Posterior cingulate gyrus (tissue), 11 donors: ENCODE measurements at regions not wholly inside any gene's neighbourhood (a gene's known extent, or its start where the extent isn't known, plus 50 kb on each side); places are given as distances from the start of the nearest gene placed in this dataset.
"Not testable (repeated sequence)": the region's sequence is repeated elsewhere in the genome, so short reads cannot be mapped to it uniquely, and the experiment has no call there.

Source experiments
- DNase-seq, 10 donors: peaks; one replicate each; pipeline versions ENCODE4 v3.0.0 to v3.0.0-alpha.2; 2020 to 2021; ENCODE audit warnings: mixed read lengths in 3 of 10
- intact Hi-C: fragments of 100-400 bp; cut with DNase I; formaldehyde crosslinking; loops from one replicate; pipeline ENCODE4 v1.15.1; 2023

DNA sequence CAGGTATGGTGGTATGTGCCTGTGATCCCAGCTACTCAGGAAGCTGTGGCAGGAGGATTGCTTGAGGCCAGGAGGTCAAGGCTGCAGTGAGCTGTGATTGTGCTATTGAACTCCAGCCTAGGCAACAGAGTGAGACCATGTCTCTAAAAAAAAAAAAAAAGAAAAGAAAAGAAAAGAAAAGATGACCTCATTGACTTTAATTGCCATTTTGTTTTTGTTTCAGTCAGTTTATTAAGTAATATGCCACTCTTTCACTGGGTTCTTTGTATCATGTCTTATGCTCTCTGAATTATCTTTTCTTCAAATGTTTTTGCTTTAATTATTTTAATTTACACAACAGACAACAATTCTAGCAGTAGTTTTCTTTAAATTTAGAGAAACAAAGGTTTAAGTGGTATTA, 293.8 kb downstream of the TSHZ3 start:
- intact Hi-C loops, result no loop called here
- no peak for DNase-seq

DNA sequence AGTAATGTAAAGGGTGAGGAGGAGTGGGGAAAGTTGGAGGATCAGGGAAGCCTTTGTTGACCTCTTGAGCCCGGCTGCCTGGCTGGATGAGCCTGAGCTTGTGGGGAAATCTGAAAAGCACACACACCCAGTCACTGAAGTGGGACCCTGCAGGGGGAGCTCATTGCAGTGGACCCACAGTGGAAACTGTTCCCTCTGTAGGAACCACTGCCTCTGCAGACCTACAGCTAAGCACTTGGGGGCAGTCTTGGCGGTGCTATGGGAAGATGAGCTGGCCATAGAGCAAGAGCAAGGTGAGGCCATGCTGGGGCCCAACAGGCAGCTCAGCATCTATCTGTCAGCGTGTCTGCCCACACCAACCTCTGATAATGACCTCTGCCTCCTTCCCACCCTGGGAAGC, 294.8 kb downstream of the TSHZ3 start:
- intact Hi-C loops, result no loop called here
- no peak for DNase-seq

DNA sequence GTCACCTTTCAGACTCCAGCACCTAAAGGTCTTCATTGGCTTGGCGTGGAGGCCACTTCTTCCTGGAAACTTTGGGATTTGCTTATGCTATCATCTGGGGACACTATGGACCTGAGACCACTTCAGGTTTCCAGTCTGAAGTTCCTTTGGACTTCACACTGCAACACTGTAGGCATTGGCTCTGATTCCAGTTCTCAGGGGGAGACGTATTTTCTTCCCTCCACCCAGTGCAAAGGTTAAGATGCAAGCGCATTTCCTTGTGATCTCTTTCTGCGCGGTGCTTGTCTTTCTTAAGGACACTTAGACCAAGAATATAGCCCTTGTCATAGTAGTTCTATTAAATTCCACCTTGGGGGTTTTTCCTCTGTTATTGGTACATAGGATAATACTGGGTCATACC, 299.8 kb downstream of the TSHZ3 start:
- DNase-seq, result no peak
- intact Hi-C loops, result no loop called here

DNA sequence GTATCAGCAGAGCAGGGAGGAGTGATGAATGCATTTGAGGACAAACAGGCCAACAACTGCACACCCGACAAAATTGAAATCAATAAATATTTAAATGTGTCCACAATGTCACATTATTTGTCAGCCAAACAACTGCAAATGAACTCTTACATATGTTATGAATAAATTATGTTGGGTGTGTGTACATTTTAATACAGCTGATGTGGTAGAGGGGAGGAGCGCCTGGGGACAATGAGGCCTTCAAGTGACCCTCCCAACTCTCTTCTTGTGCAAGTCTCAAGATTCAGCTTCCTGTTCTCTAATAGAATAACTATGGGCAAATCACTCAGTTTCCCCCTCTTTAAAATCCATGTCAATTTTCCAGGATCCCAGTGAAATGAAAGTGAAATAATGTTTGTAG, 303.2 kb downstream of the TSHZ3 start:
- no peak for DNase-seq
- intact Hi-C loops, result no loop called here

DNA sequence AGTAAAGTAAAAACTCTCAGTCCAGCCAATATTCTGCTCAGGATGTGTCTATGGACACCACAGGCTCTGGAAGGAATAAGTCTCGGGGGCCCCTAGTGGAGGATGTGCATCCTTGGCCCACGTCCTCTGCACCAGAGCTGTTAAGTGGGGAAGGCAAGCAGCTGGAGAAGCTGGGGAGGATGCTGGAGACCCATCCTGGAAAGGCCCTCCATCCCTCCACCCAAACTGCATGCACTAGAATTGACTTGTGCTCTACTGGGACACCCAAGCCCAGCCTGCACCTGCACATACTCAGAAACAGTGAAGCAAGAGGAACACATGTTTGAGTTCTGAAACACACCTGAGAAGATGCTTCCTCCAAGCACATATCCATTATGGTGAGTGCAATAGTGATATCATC, 307.8 kb downstream of the TSHZ3 start:
- intact Hi-C loops, result no loop called here
- no peak for DNase-seq

DNA sequence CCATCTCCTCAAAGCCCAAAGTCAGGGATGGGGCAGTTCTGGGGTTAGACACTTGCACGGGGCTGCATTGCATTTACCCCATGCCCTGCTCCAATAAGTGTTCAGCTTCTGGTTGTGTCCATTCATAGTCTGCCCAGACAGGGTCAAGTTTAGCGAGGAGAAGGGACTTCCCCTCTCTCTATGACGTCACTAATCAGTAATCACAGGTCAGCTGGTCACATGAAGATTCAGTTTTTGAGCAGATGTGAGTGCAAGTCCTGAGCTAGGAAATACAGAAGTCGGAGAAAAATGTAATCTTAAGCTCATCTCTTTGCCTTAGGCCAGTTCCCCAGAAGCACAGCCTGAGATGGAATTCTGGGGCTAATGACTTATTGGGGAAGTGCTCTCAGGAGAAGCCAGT, 310.1 kb downstream of the TSHZ3 start:
- DNase-seq, result no peak
- intact Hi-C loops, result no loop called here

DNA sequence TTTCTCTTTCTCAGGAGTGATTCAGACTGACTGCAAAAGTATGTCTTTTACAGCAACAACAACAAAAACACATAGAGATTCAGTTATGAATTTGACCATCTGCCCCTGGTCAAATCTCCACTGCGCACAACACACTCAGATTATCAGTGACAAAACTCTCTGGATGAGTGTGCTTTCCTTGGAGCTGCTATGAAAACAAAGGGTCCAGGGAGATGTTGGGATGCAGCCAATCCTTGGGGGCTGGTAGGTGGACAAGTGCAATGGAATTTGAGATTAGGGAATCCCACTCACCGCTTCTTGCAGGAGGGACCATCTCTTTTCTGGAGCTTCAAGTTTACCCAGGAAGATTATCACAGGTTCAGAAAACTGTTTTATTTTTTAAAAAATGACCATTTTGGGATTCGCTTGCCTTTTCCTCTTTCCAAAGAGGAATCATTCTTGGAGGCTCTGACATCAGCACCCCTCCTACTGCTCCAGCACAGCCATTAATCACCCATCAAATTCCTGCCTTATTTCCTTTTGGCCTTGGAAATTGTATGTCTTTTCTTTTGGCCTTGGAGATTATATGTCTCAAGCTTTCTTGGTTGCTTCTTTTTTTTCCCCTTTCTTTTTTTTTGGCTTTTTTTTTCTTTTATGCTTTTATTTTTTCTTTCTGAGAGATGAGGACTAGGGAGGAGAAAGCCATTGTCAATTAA, 311.8 kb downstream of the TSHZ3 start:
- intact Hi-C loops, result no loop called here

DNA sequence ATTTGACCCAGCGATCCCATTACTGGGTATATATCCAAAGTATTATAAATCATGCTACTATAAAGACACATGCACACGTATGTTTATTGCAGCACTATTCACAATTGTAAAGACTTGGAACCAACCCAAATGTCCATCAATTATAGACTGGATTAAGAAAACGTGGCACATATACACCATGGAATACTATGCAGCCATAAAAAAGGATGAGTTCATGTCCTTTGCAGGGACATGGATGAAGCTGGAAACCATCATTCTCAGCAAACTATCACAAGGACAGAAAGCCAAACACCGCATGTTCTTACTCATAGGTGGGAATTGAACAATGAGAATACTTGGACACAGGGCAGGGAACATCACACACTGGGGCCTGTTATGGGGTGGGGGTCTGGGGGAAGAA, 317.8 kb downstream of the TSHZ3 start:
- DNase-seq, intact Hi-C loops: not testable (repeated sequence)

More for the DNA sequence above, 311.8 kb downstream of the TSHZ3 start:
- DNase-seq, result no peak

DNA sequence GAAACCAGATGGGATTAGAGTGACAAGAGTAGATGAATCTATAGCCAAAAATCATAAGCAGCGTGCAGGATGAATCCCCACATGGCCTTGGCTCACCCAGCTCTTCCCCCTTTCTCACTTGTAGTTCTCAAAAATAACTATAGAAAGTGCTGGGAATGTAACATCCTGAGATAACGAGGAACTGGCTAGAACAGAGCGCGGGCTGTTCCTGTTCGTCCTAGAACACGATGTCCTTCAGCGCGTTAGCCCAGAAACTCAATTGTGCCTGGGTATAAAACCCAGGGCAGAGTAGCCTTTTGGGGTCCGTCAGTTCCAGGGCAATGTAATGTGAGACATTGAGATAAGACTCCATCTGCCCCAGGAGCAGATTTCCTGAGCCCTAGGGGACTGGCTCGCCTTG, 326.2 kb downstream of the TSHZ3 start:
- DNase-seq, result no peak

DNA sequence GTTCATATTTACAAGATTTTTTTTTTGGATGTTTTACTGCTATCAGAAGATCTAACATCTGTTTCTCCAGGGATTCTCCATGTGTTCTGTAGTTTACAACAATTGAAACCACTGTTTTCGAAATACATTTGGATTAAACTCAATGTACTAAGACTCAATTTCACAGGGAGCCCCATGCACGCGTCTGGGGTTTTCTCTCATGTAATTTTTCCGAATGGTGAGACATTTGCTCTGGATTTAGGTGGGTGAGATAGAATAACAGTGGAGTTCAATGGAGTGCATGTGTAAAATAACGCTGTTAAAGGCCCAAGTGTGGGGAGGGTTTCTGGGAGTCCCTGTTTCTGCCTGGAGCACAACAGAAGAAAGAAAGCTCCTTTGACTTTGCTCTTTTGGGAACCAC, 330.3 kb downstream of the TSHZ3 start:
- intact Hi-C loops, result no loop called here
- DNase-seq, result no peak

More for the DNA sequence above, 326.2 kb downstream of the TSHZ3 start:
- intact Hi-C loops, result no loop called here

DNA sequence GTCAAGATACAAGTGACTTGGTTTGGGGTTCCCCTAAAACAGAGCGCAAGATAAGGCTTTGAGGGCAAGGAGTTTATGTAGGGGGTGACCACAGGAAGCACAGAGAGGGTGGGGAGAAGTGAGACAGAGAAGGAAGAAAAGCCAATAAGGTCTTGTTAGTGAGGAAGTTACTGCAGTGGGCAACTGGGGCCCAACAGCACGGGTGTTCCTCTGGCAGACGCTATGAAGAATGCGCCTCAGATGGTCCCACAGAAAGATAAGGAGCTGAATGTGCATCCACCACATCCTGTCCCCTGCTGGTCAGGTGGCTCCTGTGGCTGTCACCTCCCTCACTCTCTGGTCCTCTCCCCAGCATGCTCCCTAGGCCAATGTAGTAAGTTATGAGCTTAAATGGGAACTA, 333.5 kb downstream of the TSHZ3 start:
- intact Hi-C loops, result no loop called here
- no peak for DNase-seq

DNA sequence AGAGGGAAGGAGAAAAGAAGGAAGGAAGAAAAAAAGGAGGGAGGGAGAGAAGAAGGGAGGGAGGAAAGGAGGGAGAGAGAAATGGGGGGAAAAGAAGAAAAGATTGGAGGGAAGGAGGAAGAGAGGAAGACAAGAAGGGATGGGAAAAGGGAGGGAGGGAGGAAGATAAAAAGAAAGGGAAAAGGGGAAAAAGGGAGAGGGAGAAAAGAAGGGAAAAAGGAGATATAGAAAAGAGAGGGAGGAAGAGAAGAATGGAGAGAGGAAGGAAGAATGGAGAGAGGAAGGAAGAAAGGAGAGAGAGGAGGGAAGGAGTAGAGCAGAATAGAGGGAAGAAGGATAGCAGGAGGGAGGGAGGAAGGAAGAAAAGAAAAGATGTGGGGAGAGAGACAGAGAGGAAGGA, 334.6 kb downstream of the TSHZ3 start:
- no peak for DNase-seq
- intact Hi-C loops, result no loop called here

DNA sequence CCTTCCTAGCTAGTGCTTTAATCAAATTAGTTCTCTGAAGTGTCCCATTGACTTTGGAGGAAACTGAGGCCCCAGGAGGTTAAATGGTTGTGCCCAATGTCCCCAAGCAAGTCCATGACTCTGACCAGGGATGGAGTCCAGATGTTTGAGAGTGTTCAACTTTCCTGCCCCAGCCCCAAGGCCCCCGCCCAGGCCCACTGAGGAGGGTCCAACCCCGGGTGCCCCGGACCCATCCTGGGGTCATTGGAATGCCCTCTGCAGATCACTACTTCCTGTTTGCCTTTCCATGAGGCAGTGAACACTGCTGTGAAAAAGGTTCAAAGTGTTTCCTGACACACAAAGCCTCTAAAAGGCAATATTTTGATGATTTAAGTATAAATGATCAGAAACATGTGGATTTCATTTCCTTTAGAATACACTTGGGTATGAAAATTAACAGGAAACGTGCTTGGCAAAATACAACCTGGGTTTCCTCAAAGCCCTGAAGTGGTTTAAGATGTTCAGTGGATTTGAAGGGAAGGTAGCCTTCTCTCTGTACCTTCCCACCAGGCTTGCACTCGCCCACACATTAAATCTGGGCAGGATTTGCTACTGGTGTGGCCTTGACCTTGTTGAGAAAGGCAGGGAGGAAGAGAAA, 335.7 kb downstream of the TSHZ3 start:
- intact Hi-C loops, result no loop called here
- no peak for DNase-seq

DNA sequence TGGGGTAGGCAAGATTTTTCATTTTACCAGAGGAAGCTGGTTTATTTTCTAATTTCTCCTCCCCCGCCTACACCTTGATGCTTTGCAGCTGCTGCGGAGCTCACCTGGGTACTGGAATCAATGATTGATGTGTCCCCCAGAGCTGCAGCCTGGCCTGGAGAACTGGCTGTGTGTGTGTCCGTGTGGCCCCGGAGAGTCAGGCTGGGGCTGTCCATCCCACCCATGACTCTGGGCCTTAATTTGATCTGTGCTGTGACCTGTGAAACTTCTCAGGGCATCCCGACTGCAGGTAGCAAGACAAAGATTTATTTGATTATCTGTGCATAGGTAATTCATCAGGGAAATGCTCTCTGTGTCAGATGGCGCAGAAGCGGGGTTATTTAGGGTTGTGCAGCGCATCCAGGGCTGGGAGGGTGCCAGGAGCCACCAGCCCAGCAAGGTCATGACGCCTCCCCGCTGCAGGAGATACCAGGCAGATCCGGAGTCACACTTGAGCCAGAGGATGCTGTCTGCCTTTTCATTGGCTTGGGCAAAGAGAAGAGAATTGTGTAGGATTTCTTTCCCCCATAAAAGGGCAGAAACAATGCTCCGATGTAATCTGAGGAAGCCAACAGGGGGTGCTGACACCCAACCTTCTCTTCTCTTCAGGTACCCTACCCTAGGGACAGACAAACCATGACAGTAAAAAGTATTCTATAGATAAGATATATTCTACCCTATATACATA, 346.6 kb downstream of the TSHZ3 start:
- no peak for DNase-seq
- intact Hi-C loops, result no loop called here

DNA sequence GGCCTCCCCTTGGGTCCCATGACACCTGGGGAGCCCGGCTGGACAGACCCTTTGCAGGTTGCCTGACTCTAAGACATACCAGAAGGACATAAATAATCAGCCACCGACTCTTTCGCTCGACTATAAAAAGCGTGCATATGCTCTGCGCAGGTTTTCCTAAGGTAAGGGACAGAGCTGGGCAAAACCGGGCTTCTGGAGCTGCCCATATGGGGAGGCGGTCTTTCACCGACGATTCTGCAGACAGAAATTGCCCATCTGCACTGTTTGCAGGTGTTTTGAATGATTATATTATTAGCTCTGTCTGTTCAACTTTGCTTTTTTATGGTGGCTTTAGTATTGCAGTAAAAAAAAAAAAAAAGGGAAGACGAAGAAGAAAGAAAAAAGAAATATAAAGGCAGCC, 347.2 kb downstream of the TSHZ3 start:
- intact Hi-C loops, result no loop called here
- peak in 1 of 10 donors; percentile 73 for DNase-seq

DNA sequence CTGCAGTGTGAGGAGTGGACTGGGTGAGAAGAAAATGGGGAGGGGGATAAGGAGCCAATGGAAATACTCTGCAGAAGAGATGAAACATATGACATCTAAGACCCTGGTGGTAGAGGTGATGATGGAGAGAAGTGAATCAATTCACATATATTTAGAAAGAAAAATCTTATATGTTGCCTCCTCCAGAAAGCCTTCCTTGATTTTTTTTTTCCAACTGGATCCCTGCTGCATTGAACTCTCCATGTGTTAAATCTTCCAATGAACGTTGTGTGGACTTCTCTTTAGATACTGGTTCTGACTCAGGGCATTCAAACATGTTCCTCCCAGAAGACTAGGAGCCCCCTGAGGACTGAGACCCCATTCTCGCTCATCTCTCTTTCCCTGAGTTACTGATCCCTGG, 348.3 kb downstream of the TSHZ3 start:
- no peak for DNase-seq
- intact Hi-C loops, result no loop called here

DNA sequence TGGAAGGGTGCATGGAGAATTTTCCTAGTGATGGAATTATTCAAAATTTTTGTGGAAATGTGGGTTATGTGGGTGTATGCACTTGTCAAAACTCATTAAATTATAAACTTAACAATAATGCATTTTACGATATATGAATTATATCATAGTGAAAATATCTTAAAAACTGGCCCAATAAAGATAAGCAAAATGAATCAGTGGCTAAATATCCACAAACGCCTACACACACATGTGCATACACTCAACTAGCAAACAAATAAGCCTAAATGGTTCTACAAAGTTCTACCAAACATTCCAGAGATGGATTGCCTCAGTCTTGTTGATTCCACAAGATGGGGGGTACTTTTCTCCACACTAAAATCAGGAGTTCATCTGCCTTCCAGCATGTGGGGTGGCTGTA, 349.5 kb downstream of the TSHZ3 start:
- DNase-seq, result no peak
- intact Hi-C loops, result no loop called here

DNA sequence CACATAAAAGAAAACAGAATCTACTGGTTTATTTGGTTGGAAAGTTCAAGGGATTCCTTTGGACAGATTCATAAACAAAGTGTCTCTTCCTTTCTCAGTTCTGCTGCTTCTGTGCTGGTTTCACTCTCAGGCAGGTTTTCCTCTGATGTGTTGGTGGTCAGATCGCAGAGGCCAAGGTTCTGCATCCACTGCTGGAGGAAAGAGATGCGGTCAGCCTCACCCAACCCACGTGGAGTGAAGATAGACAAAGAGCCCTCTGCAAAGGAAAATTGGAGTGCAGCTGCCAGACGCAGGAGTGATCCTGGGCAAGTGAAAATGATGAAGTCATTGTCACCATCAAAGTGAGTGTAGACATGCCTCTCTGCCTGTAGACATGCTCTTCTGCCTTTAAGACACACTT, 352.0 kb downstream of the TSHZ3 start:
- DNase-seq, result no peak
- intact Hi-C loops, result no loop called here

DNA sequence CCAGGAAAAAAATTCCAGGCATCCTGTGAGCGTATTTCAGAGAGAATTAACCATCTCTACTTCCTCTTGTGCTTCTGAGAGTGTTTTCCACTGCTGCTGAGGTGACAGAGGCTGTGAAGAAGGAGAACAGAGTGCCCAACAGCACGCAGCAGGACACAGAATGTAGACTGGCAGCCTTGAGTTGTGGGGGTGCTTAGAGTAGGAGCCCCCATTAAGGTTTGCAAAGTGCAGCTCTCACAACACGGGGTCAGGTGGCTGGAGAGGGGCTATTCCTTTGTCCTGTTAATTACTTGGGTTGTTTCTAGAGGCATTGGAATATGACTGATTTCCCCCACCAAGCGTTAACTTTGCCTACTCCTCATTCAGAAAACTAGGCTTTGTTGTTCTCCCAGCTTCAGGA, 370.6 kb downstream of the TSHZ3 start:
- intact Hi-C loops, result no loop called here

DNA sequence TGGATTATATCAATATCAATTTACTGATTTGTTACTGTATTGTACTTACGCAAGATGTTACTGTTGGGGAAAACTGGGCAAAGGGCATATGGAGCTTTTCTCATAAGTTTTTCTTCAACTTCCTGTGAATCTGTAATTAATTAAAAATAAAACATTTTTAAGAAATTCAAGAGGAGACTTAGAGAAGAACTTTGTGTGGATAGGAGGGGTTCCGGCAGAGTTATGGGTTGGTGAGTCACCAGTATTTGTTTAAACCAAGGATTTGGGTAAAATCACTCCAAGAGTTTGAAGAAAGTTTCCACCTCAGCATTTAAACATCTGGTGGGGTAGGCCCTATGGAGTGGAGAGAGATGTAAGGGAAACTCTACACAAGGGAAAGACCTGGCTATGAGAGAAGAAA, 379.6 kb downstream of the TSHZ3 start:
- no peak for DNase-seq
- intact Hi-C loops, result no loop called here

More for the DNA sequence above, 370.6 kb downstream of the TSHZ3 start:
- no peak for DNase-seq

DNA sequence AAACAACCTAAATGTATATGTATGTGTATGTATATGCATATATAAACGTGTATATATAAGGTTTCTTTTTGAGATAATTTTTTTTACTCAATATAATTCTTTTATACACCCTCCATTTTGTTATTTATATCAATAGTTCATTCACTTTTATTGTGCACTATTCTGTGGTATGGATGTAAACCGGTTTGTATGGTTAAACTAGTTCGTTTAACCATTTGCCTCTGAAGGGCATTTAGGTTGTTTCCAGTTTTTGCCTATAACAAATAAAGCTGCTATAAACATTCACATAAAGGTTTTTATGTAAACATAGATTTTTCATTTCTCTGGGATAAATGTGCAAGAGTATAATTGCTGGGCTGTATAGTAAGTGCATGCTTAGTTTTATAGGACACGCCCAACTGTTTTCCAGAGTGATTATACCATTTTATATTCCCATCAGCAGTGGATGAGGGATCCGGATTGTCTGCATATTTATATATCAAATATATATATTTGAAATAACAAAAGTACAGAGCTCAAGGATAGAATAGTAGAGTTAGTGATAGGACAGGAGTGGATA, 380.3 kb downstream of the TSHZ3 start:
- intact Hi-C loops, result no loop called here
- no peak for DNase-seq

DNA sequence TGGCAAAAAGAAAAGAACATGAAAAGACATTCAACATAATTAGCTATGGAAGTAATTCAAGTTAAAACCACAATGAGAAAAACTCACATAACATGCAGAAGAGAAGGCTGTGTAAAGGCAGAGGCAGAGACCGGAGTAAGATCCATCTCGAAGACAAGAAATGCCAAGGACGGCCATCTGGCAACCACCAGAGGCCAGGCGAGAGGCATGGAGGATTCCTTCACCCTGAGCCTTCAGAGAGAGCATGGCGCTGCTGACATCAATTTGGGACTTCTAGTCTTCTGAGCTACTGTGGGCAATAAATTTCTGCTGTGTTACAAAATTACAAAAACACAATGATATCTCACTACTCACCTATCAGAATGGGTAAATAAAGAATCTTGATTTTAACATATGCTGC, 381.0 kb downstream of the TSHZ3 start:
- intact Hi-C loops, result no loop called here
- no peak for DNase-seq
